Progenitor cell of endocrine pancreas (in vitro differentiated cells): ENCODE measurements at regions not wholly inside any gene's neighbourhood (a gene's known extent, or its start where the extent isn't known, plus 50 kb on each side); places are given as distances from the start of the nearest gene placed in this dataset.

Source experiments
- DNase-seq: peaks from one replicate; pipeline ENCODE4 v3.0.0; 2021; ENCODE audit warnings: low spot score; ENCODE audit not compliant: unreplicated experiment
- H3K27ac Mint-ChIP-seq: 2 replicates; pipeline ENCODE4 v1.8.0; 2021; ENCODE audit warnings: mild to moderate bottlenecking, moderate library complexity, mixed read lengths
- H3K27me3 Mint-ChIP-seq: 2 replicates; pipeline ENCODE4 v1.8.0; 2021; ENCODE audit warnings: mixed read lengths
- H3K36me3 Mint-ChIP-seq: 2 replicates; pipeline ENCODE4 v1.8.0; 2022; ENCODE audit warnings: mixed read lengths; ENCODE audit not compliant: insufficient read depth
- H3K4me1 Mint-ChIP-seq: 2 replicates; pipeline ENCODE4 v1.8.0; 2021; ENCODE audit warnings: low read depth, mixed read lengths
- H3K4me3 Mint-ChIP-seq: 2 replicates; pipeline ENCODE4 v1.8.0; 2021; ENCODE audit warnings: low read depth, mild to moderate bottlenecking, moderate library complexity, mixed read lengths
- H3K9me3 Mint-ChIP-seq: 2 replicates; pipeline ENCODE4 v1.8.0; 2021; ENCODE audit warnings: low read depth, mixed read lengths
- CTCF ChIP-seq: fragments of 200-600 bp; sonication (generic); IDR thresholded peaks from one replicate; pipeline ENCODE4 v1.5.0; 2021; ENCODE audit warnings: antibody characterized with exemption, mild to moderate bottlenecking; ENCODE audit not compliant: unreplicated experiment

GRCh38 chrX:107502316-107502715, 52.9 kb downstream of the FRMPD3 start:
- DNase-seq = no peak
- H3K27ac Mint-ChIP-seq = no peak overlapping the region
- no peak overlapping the region for H3K4me3 Mint-ChIP-seq
- peaks cover 2% of the 10 kb centered on the region for H3K4me1 Mint-ChIP-seq
- peaks cover 34% of the 10 kb centered on the region for H3K27me3 Mint-ChIP-seq
- H3K36me3 Mint-ChIP-seq = no peaks in the 10 kb centered on the region
- H3K9me3 Mint-ChIP-seq = peaks cover 12% of the 10 kb centered on the region
- TF ChIP-seq CTCF = no peak

- H3K27me3 Mint-ChIP-seq = peaks cover 49% of the 10 kb centered on the region
- TF ChIP-seq CTCF = no peak
- H3K9me3 Mint-ChIP-seq = peaks cover 14% of the 10 kb centered on the region
- DNase-seq = no peak
- H3K4me3 Mint-ChIP-seq = no peak overlapping the region
- H3K36me3 Mint-ChIP-seq = no peaks in the 10 kb centered on the region
- peaks cover 2% of the 10 kb centered on the region for H3K4me1 Mint-ChIP-seq
- no peak overlapping the region for H3K27ac Mint-ChIP-seq
Observed at GRCh38 chrX:107504006-107504405, 54.6 kb downstream of the FRMPD3 start.

GRCh38 chrX:107505223-107505622, 55.8 kb downstream of the FRMPD3 start:
- Mint-ChIP-seq H3K9me3 (peaks cover 17% of the 10 kb centered on the region), H3K27me3 (peaks cover 56% of the 10 kb centered on the region), H3K36me3 (no peaks in the 10 kb centered on the region), H3K27ac (no peak overlapping the region), H3K4me1 (peaks cover 2% of the 10 kb centered on the region), H3K4me3 (no peak overlapping the region)
- TF ChIP-seq CTCF = no peak
- no peak for DNase-seq

- Mint-ChIP-seq H3K27me3 (peaks cover 56% of the 10 kb centered on the region), H3K4me1 (peaks cover 2% of the 10 kb centered on the region), H3K9me3 (peaks cover 16% of the 10 kb centered on the region), H3K27ac (no peak overlapping the region), H3K36me3 (no peaks in the 10 kb centered on the region), H3K4me3 (no peak overlapping the region)
- DNase-seq = no peak
- no peak for TF ChIP-seq CTCF
Observed at GRCh38 chrX:107506596-107507031, 57.2 kb downstream of the FRMPD3 start.

GRCh38 chrX:107507093-107507743, 57.8 kb downstream of the FRMPD3 start:
- Mint-ChIP-seq H3K36me3 (no peaks in the 10 kb centered on the region), H3K9me3 (peaks cover 15% of the 10 kb centered on the region), H3K27me3 (peaks cover 56% of the 10 kb centered on the region), H3K4me3 (peak overlapping the region; percentile 55), H3K27ac (no peak overlapping the region), H3K4me1 (peaks cover 2% of the 10 kb centered on the region)
- TF ChIP-seq CTCF = no peak
- no peak for DNase-seq
